Tibial nerve (tissue), 4 donors: ENCODE measurements at regions not wholly inside any gene's neighbourhood (a gene's known extent, or its start where the extent isn't known, plus 50 kb on each side); places are given as distances from the start of the nearest gene placed in this dataset.

ENCODE experiments used
- DNase-seq, 2 donors: peaks; one replicate each; pipeline ENCODE4 v3.0.0-alpha.2; 2019; ENCODE audit warnings: low spot score in 2 of 2
- H3K27ac ChIP-seq, 4 donors: fragments of 200-600 bp; sonication (generic) in 3 of 4; one replicate each; pipeline ENCODE4 v1.5.1; 2017 to 2019; ENCODE audit warnings: mild to moderate bottlenecking in 1 of 4
- H3K27me3 ChIP-seq, 2 donors: fragments of 200-600 bp; sonication (generic) in 1 of 2; one replicate each; pipeline versions ENCODE4 v1.5.1 to v1.6.0; 2017 to 2019
- H3K36me3 ChIP-seq, 3 donors: fragments of 200-600 bp; sonication (generic); one replicate each; pipeline ENCODE4 v1.5.1; 2018 to 2019
- H3K4me1 ChIP-seq, 4 donors: fragments of 200-600 bp; sonication (generic) in 3 of 4; one replicate each; pipeline ENCODE4 v1.5.1; 2017 to 2019
- H3K4me3 ChIP-seq, 4 donors: fragments of 200-600 bp; sonication (generic) in 3 of 4; one replicate each; pipeline ENCODE4 v1.5.1; 2017 to 2019; ENCODE audit warnings: mild to moderate bottlenecking in 1 of 4, moderate library complexity in 1 of 4
- H3K9me3 ChIP-seq, 4 donors: fragments of 200-600 bp; sonication (generic) in 3 of 4; one replicate each; pipeline ENCODE4 v1.5.1; 2017 to 2019
- EP300 ChIP-seq, 2 donors: sonication (generic); formaldehyde crosslinking; IDR thresholded peaks; one replicate each; pipeline ENCODE4 v1.6.1; 2017; ENCODE audit warnings: antibody characterized with exemption in 2 of 2, mild to moderate bottlenecking in 1 of 2
- POLR2A ChIP-seq, 2 donors: fragments of 450-650 bp; IDR thresholded peaks; one replicate each; pipeline ENCODE4 v1.6.1; 2017; ENCODE audit warnings: antibody characterized with exemption in 2 of 2, mild to moderate bottlenecking in 2 of 2, moderate library complexity in 2 of 2
- WGBS, 2 donors: methylation state at CpG; one replicate each; pipeline ENCODE4 v1.1.5; 2018; 5-methylcytosine and 5-hydroxymethylcytosine counted together
- TF ChIP-seq, protein P1 (sequence below), 5 experiments: fragments of 200-600 bp in 3 of 5; fragments of 450-650 bp in 2 of 5; sonication (generic) in 3 of 5; IDR thresholded peaks; one replicate each; pipeline ENCODE4 v1.5.1; 2016 to 2019; ENCODE audit warnings: antibody characterized with exemption in 5 of 5, mild to moderate bottlenecking in 3 of 5, moderate library complexity in 2 of 5

- 85 to 92% methylated on average over 2 of the region's 2 CpGs for WGBS, 2 donors
Observed at GRCh38 chr15:94791510-94791909, 560.1 kb downstream of the MCTP2 start.

DNA sequence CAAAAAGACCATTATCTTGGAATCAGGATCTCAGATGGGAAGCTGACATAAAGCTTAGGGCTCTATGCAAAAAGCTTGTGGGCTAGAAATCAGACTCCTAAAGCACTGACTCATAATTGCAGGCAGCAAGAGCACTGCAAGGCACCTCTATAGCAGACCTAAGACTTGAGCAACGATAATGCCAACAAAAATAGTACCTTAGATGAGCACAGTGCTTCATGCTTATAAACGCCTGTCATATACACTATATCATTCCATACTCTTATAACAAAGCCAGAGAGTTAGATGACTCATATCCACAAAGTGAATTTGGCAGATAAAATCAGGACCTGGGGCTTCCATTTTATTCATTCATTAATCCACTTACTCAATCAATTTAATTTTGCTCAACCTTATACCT is 560.8 kb downstream of the MCTP2 start:
- 85 to 91% methylated on average over 2 of the region's 2 CpGs for WGBS, 2 donors
- no peak for DNase-seq
- no peak overlapping the region for H3K27ac ChIP-seq
- peaks cover 0 to 5% (median under 1%) of the 10 kb centered on the region in 4 donors for H3K9me3 ChIP-seq
- TF ChIP-seq POLR2A (IDR thresholded peaks at IDR 0.05) = no peak
- no peak for TF ChIP-seq EP300 (IDR thresholded peaks at IDR 0.05)
- TF ChIP-seq, protein P1, sequence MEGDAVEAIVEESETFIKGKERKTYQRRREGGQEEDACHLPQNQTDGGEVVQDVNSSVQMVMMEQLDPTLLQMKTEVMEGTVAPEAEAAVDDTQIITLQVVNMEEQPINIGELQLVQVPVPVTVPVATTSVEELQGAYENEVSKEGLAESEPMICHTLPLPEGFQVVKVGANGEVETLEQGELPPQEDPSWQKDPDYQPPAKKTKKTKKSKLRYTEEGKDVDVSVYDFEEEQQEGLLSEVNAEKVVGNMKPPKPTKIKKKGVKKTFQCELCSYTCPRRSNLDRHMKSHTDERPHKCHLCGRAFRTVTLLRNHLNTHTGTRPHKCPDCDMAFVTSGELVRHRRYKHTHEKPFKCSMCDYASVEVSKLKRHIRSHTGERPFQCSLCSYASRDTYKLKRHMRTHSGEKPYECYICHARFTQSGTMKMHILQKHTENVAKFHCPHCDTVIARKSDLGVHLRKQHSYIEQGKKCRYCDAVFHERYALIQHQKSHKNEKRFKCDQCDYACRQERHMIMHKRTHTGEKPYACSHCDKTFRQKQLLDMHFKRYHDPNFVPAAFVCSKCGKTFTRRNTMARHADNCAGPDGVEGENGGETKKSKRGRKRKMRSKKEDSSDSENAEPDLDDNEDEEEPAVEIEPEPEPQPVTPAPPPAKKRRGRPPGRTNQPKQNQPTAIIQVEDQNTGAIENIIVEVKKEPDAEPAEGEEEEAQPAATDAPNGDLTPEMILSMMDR (IDR thresholded peaks at IDR 0.05) = no peak
- no peaks in the 10 kb centered on the region for H3K4me1 ChIP-seq
- no peaks in the 10 kb centered on the region for H3K36me3 ChIP-seq
- H3K27me3 ChIP-seq = no peaks in the 10 kb centered on the region
- no peak overlapping the region for H3K4me3 ChIP-seq

More at GRCh38 chr15:94791510-94791909, 560.1 kb downstream of the MCTP2 start:
- no peak for DNase-seq
- H3K27ac ChIP-seq = no peak overlapping the region
- H3K36me3 ChIP-seq = no peaks in the 10 kb centered on the region
- TF ChIP-seq, protein P1 (IDR thresholded peaks at IDR 0.05) = no peak
- TF ChIP-seq EP300 (IDR thresholded peaks at IDR 0.05) (no peak), POLR2A (IDR thresholded peaks at IDR 0.05) (no peak)
- H3K4me1 ChIP-seq = no peaks in the 10 kb centered on the region
- H3K27me3 ChIP-seq = no peaks in the 10 kb centered on the region
- no peaks in the 10 kb centered on the region for H3K9me3 ChIP-seq
- no peak overlapping the region for H3K4me3 ChIP-seq

DNA sequence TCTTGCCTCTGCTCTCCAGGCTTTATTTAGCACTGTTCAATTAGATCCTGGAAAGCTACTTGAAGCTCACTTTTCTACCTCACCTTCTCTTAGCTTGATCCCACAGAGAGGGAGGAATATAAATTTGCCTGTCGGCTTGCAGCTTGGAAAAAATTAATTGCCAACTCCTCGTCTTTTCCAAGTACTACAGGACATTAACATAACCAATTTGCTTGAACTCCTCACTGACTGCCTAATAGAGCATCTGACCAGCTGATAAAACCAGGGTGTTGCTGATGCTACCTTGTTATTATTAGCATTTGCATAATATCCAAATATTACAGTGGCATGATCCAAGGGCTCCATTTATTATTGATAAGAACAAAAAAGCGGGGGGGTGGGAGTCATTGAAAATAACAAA is 561.8 kb downstream of the MCTP2 start:
- no peak overlapping the region for H3K27ac ChIP-seq
- DNase-seq = no peak
- H3K27me3 ChIP-seq = no peaks in the 10 kb centered on the region
- 88% methylated on average over 3 of the region's 3 CpGs for WGBS, 2 donors
- no peaks in the 10 kb centered on the region for H3K4me1 ChIP-seq
- peaks cover 0 to 11% (median 3%) of the 10 kb centered on the region in 4 donors for H3K9me3 ChIP-seq
- TF ChIP-seq, protein P1 (IDR thresholded peaks at IDR 0.05) = no peak
- no peak for TF ChIP-seq POLR2A (IDR thresholded peaks at IDR 0.05)
- TF ChIP-seq EP300 (IDR thresholded peaks at IDR 0.05) = no peak
- no peaks in the 10 kb centered on the region for H3K36me3 ChIP-seq
- H3K4me3 ChIP-seq = no peak overlapping the region

GRCh38 chr15:94793641-94794040 is 562.3 kb downstream of the MCTP2 start:
- H3K36me3 ChIP-seq = no peaks in the 10 kb centered on the region
- no peak overlapping the region for H3K4me3 ChIP-seq
- H3K27me3 ChIP-seq = no peaks in the 10 kb centered on the region
- 74 to 88% methylated on average over 7 of the region's 7 CpGs for WGBS, 2 donors
- H3K27ac ChIP-seq = no peak overlapping the region
- no peak for DNase-seq
- H3K9me3 ChIP-seq = peaks cover 0 to 12% (median 3%) of the 10 kb centered on the region in 4 donors
- no peaks in the 10 kb centered on the region for H3K4me1 ChIP-seq
- TF ChIP-seq, protein P1 (IDR thresholded peaks at IDR 0.05) = no peak

DNA sequence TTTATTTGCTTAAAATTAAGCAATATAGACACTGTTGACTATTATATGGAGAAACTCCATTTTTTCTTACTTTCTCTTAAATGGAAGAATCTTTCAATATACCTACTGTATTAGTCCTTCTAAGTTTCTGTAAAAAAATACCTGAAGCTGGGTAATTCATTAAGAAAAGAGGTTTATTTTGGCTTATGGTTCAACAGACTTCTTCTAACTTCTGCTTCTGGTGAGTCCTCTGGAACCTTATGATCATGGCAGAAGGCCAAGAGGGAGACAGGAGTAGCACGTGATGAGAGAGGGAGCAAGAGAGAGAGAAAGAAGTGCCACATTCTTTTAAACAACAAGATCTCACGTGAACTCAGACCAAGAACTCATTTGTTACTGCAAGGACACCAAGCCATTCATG is 573.3 kb downstream of the MCTP2 start:
- Histone ChIP-seq H3K4me3 (no peak overlapping the region), H3K27ac (no peak overlapping the region), H3K9me3 (peaks cover 0 to 17% (median 2%) of the 10 kb centered on the region in 4 donors), H3K4me1 (no peaks in the 10 kb centered on the region), H3K27me3 (no peaks in the 10 kb centered on the region), H3K36me3 (no peaks in the 10 kb centered on the region)
- TF ChIP-seq, protein P1 (IDR thresholded peaks at IDR 0.05) = no peak
- TF ChIP-seq POLR2A (IDR thresholded peaks at IDR 0.05) (no peak), EP300 (IDR thresholded peaks at IDR 0.05) (no peak)
- no peak for DNase-seq
- WGBS, 2 donors = 31 to 47% methylated on average over 2 of the region's 2 CpGs
